PC-9 (cell line): ENCODE measurements at regions not wholly inside any gene's neighbourhood (a gene's known extent, or its start where the extent isn't known, plus 50 kb on each side); places are given as distances from the start of the nearest gene placed in this dataset.

Experiments used
- EZH2 ChIP-seq: fragments of 200-600 bp; sonication (generic); IDR thresholded peaks from 2 replicates; pipeline ENCODE4 v1.8.0; 2017; ENCODE audit warnings: antibody characterized with exemption, low read depth
- TF ChIP-seq, protein P1 (sequence below): fragments of 200-600 bp; sonication (generic); conservative IDR thresholded peaks from 2 replicates; pipeline ENCODE4 v1.6.1; 2017; ENCODE audit warnings: mixed run types, antibody characterized with exemption, mild to moderate bottlenecking, moderate library complexity

- TF ChIP-seq, protein P1, sequence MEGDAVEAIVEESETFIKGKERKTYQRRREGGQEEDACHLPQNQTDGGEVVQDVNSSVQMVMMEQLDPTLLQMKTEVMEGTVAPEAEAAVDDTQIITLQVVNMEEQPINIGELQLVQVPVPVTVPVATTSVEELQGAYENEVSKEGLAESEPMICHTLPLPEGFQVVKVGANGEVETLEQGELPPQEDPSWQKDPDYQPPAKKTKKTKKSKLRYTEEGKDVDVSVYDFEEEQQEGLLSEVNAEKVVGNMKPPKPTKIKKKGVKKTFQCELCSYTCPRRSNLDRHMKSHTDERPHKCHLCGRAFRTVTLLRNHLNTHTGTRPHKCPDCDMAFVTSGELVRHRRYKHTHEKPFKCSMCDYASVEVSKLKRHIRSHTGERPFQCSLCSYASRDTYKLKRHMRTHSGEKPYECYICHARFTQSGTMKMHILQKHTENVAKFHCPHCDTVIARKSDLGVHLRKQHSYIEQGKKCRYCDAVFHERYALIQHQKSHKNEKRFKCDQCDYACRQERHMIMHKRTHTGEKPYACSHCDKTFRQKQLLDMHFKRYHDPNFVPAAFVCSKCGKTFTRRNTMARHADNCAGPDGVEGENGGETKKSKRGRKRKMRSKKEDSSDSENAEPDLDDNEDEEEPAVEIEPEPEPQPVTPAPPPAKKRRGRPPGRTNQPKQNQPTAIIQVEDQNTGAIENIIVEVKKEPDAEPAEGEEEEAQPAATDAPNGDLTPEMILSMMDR = no peak
- TF ChIP-seq EZH2 = no peak
Observed at GRCh38 chr16:7103056-7103455, 229.6 kb upstream of the RBFOX1 start.
